Heart right ventricle (tissue), 16 donors: ENCODE measurements at regions not wholly inside any gene's neighbourhood (a gene's known extent, or its start where the extent isn't known, plus 50 kb on each side); places are given as distances from the start of the nearest gene placed in this dataset.

ENCODE experiments used
- ATAC-seq, 8 donors: fragments of 200-7000 bp; cut with Tn5 transposase; one replicate each; pipeline ENCODE4 v1.9.1; 2020; ENCODE audit warnings: mild to moderate bottlenecking in 8 of 8, moderate library complexity in 8 of 8, moderate number of reproducible peaks in 1 of 8
- DNase-seq, 2 donors: peaks; one replicate each; pipeline ENCODE4 v3.0.0-alpha.2; 2020
- H3K27ac ChIP-seq, 10 donors: fragments of 200-600 bp; sonication (generic) in 2 of 10; one replicate each; pipeline versions ENCODE4 v1.5.0 to v1.8.0; 2020 to 2022; ENCODE audit warnings: mild to moderate bottlenecking in 3 of 10
- H3K27me3 ChIP-seq, 7 donors: fragments of 200-600 bp; one replicate each; pipeline ENCODE4 v1.8.0; 2021 to 2022; ENCODE audit warnings: mild to moderate bottlenecking in 2 of 7
- H3K36me3 ChIP-seq, 9 donors: fragments of 200-600 bp; sonication (generic) in 1 of 9; one replicate each; pipeline versions ENCODE4 v1.5.0 to v1.8.0; 2020 to 2022; ENCODE audit warnings: mild to moderate bottlenecking in 2 of 9
- H3K4me1 ChIP-seq, 9 donors: fragments of 200-600 bp; sonication (generic) in 1 of 9; one replicate each; pipeline versions ENCODE4 v1.5.0 to v1.8.0; 2020 to 2022; ENCODE audit warnings: mild to moderate bottlenecking in 4 of 9
- H3K4me3 ChIP-seq, 10 donors: fragments of 200-600 bp; sonication (generic) in 2 of 10; one replicate each; pipeline versions ENCODE4 v1.5.0 to v1.8.0; 2020 to 2022; ENCODE audit warnings: mild to moderate bottlenecking in 7 of 10, moderate library complexity in 2 of 10
- H3K9me3 ChIP-seq, 11 donors: fragments of 200-600 bp in 10 of 11; sonication (generic) in 2 of 11; one replicate each; pipeline versions ENCODE4 v1.5.0 to v1.8.0; 2013 to 2022; ENCODE audit warnings: mild to moderate bottlenecking in 2 of 11, control low read depth in 1 of 11, moderate library complexity in 1 of 11
- WGBS, 2 donors: extraction: QIAGEN DNeasy Blood & Tissue Kit; methylation state at CpG; one replicate each; pipeline ENCODE4 v1.1.7; 2013; ENCODE audit warnings: inconsistent platforms in 1 of 2; 5-methylcytosine and 5-hydroxymethylcytosine counted together
- intact Hi-C, 10 donors: fragments of 100-400 bp; cut with DNase I; formaldehyde crosslinking; loops; one replicate each; pipeline versions ENCODE4 v1.11.1 to v1.14.2; 2022
- TF ChIP-seq, protein P1 (sequence below), 9 donors: fragments of 200-600 bp; sonication (generic) in 2 of 9; IDR thresholded peaks; one replicate each; pipeline versions ENCODE4 v1.5.0 to v1.8.0; 2021 to 2022; ENCODE audit warnings: antibody characterized with exemption in 9 of 9, mild to moderate bottlenecking in 5 of 9, moderate library complexity in 1 of 9
- donor health status: Arrhythmogenic right ventricular cardiomyopathy.
- donor health status: ischemic (EF 13 %, LVEDD 7.1; RV severe dilation, severe dysfunction).
- donor health status: healthy with polysubstance abuse.
- donor health status: DM: no; HTN: yes; CAD: no.
- donor health status: DM: no; HTN: no; CAD: no.
- donor health status: ischemic (EF 25% LVEDD 6.9; RV normal size, moderate dysfunction).
- donor health status: ischemic (EF 25% LVEDD 5.7; RV mildly dilated, moderate dysfunction).
- donor health status: healthy.
- donor health status: DM: yes; HTN: yes; CAD: no.
- donor health status: Ischemic cardiomyopathy.
- donor health status: ischemic (EF 35%, LVEDD 5.7; RV mildly dilated, moderate dysfunction).
- donor health status: nonischemic (EF 11% LVEDD 7.7; RV severe dilation, severe dysfunction).
- donor health status: DM: yes; HTN: yes; CAD: no.
- donor health status: PGD.
- donor health status: ischemic (EF 29% LVEDD 5.4; RV normal size, mild dysfunction).
- donor health status: nonischemic (EF 23%, LVEDD 6.1; RV moderate dilation, normal function).

DNA sequence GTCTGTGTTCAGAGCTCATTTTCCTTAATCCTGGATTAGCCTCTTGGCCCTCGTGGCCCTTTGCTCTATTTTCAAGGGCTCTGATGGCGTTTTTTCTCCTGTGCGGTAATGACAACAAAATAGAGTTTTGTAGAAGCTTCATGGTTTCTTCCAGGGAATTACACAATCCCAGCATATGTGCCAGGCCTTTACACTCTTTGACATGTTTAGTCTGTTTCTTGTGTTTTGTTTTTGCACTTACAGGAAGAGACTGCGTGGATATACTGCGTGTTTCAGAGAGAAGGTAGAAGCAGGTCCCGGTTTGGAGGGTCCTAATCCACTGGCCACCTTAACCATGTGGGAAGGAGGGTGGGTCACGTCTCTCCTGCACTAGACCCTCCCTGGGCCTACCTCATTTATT is 400.2 kb upstream of the IRX4 start:
- Histone ChIP-seq H3K4me3 (no peak overlapping the region), H3K27ac (no peak overlapping the region), H3K27me3 (peaks cover 0 to 11% (median 0%) of the 10 kb centered on the region in 7 donors), H3K4me1 (no peaks in the 10 kb centered on the region), H3K36me3 (no peaks in the 10 kb centered on the region), H3K9me3 (no peaks in the 10 kb centered on the region)
- intact Hi-C loops, result no loop called here
- ATAC-seq (no peak), DNase-seq (no peak)
- WGBS, 2 donors, result 82 to 83% methylated on average over 7 of the region's 7 CpGs
- TF ChIP-seq, protein P1, sequence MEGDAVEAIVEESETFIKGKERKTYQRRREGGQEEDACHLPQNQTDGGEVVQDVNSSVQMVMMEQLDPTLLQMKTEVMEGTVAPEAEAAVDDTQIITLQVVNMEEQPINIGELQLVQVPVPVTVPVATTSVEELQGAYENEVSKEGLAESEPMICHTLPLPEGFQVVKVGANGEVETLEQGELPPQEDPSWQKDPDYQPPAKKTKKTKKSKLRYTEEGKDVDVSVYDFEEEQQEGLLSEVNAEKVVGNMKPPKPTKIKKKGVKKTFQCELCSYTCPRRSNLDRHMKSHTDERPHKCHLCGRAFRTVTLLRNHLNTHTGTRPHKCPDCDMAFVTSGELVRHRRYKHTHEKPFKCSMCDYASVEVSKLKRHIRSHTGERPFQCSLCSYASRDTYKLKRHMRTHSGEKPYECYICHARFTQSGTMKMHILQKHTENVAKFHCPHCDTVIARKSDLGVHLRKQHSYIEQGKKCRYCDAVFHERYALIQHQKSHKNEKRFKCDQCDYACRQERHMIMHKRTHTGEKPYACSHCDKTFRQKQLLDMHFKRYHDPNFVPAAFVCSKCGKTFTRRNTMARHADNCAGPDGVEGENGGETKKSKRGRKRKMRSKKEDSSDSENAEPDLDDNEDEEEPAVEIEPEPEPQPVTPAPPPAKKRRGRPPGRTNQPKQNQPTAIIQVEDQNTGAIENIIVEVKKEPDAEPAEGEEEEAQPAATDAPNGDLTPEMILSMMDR (IDR thresholded peaks at IDR 0.05), result no peak

DNA sequence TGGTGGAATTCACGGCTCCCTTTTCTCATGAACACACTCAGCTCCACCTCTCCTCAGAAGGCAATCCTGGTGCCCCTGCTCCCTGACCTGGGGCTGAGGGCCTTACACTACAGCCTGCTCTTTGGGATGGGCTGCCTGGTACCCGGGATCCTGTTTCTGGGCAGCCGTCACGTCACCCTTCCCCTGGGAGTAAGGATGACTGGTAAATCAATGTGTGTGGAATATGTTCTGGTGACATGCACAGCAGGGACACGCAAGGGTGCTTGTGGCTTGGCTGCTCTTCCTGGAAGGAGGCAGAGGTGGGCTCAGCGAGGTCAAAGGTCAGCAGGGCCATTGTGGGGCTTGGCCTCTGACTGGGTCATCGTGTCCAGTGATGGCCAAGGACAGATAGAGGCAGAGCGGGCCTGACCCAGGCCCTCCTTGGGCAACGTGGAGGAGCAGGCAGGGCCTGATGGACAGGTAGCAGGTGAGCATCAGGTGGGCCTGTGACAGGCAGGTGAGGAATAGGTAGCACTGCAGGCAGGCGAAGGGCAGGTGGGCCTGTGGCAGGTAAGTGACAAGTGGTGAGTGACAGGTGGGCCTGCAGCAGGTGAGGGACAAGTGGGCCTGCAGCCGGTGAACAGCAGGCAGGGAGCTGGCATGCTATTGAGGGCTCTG is 399.4 kb upstream of the IRX4 start:
- WGBS, 2 donors, result 61 to 72% methylated on average over 11 of the region's 11 CpGs
- ATAC-seq (no peak), DNase-seq (no peak)
- Histone ChIP-seq H3K27me3 (peaks cover 0 to 14% (median 0%) of the 10 kb centered on the region in 7 donors), H3K4me3 (no peak overlapping the region), H3K9me3 (no peaks in the 10 kb centered on the region), H3K27ac (no peak overlapping the region), H3K4me1 (no peaks in the 10 kb centered on the region), H3K36me3 (no peaks in the 10 kb centered on the region)
- intact Hi-C loops, result no loop called here
- TF ChIP-seq, protein P1 (IDR thresholded peaks at IDR 0.05), result no peak

DNA sequence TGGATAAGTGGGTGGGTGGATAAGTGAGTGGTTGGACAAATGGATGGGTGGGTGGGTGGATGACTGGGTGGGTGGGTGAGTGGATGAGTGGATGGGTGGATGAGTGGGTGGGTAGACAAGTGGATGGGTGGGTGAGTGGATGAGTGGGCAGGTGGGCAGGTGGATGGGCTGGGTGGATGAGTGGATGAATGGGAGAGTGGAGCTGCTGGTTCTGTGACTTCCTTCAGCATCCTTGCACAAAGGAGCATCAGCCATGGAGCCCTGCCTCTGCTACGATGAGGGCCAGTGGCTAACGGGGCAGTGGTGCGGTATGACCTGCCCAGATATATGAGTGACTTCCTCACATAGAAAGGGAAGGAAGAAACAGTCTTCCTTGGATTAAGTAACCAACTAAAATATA is 398.7 kb upstream of the IRX4 start:
- no peaks in the 10 kb centered on the region for H3K36me3 ChIP-seq
- TF ChIP-seq, protein P1 (IDR thresholded peaks at IDR 0.05), result no peak
- ATAC-seq (no peak), DNase-seq (no peak)
- H3K27me3 ChIP-seq, result peaks cover 0 to 21% (median under 1%) of the 10 kb centered on the region in 7 donors
- H3K4me3 ChIP-seq, result no peak overlapping the region
- H3K4me1 ChIP-seq, result no peaks in the 10 kb centered on the region
- intact Hi-C loops, result no loop called here
- no peaks in the 10 kb centered on the region for H3K9me3 ChIP-seq
- 87 to 88% methylated on average over 3 of the region's 3 CpGs for WGBS, 2 donors
- H3K27ac ChIP-seq, result no peak overlapping the region

DNA sequence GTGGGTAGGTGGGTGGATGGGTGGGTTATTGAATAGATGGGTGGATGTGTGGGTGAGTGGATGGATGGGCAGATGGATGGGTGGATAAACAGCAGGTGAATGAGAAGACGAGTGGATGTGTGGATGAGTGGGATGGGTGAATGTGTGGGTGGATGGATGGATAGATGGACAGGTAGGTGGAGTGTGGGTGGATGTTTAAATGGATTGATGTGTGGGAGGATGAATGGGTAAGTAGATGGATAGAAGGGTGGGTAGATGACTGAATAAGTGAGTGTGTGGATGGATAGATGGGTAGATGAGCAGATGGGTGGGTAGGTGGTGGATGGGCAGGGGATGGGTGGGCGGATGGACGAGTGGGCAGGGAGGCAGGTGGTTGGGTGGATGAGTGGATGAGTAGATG is 397.6 kb upstream of the IRX4 start:
- no peak overlapping the region for H3K27ac ChIP-seq
- 70 to 80% methylated on average over 3 of the region's 3 CpGs for WGBS, 2 donors
- DNase-seq, result no peak
- no peak for ATAC-seq
- H3K27me3 ChIP-seq, result peaks cover 0 to 23% (median 7%) of the 10 kb centered on the region in 7 donors
- no peaks in the 10 kb centered on the region for H3K4me1 ChIP-seq
- intact Hi-C loops, result no loop called here
- TF ChIP-seq, protein P1 (IDR thresholded peaks at IDR 0.05), result no peak
- H3K36me3 ChIP-seq, result no peaks in the 10 kb centered on the region
- H3K4me3 ChIP-seq, result no peak overlapping the region
- no peaks in the 10 kb centered on the region for H3K9me3 ChIP-seq
